Activated CD8-positive, alpha-beta T cell treated with anti-CD3 and anti-CD28 coated beads, Interleukin-2, amount 10 ng/mL, durations not matched to agents 7 days and 5 days (primary cell): ENCODE measurements at regions not wholly inside any gene's neighbourhood (a gene's known extent, or its start where the extent isn't known, plus 50 kb on each side); places are given as distances from the start of the nearest gene placed in this dataset.

Experiments
- ATAC-seq: fragments of 150-1000 bp; cut with Tn5 transposase; one replicate; pipeline ENCODE4 v1.10.0; 2021; ENCODE audit warnings: moderate library complexity
- CTCF ChIA-PET: fragments of 350-600 bp; sonication (Branson Sonifier 250); formaldehyde crosslinking; loops from one replicate; lab custom pipeline; 2021; ENCODE audit warnings: antibody characterized with exemption; lab: Charles Lee
- POLR2A ChIA-PET: fragments of 350-600 bp; sonication (Branson Sonifier 250); formaldehyde crosslinking; loops from one replicate; lab custom pipeline; 2021; ENCODE audit warnings: antibody characterized with exemption; lab: Charles Lee
- DNase-seq: peaks from one replicate; pipeline ENCODE4 v3.0.0-alpha.2; 2020
- H3K27ac Mint-ChIP-seq: one replicate; pipeline ENCODE4 v1.8.0; 2021; ENCODE audit warnings: mild to moderate bottlenecking, mixed read lengths
- H3K27me3 Mint-ChIP-seq: one replicate; pipeline ENCODE4 v1.8.0; 2021; ENCODE audit warnings: low read depth, mixed read lengths
- H3K36me3 Mint-ChIP-seq: one replicate; pipeline ENCODE4 v1.8.0; 2021; ENCODE audit warnings: low read depth, mixed read lengths
- H3K4me1 Mint-ChIP-seq: one replicate; pipeline ENCODE4 v1.8.0; 2021; ENCODE audit warnings: low read depth, mixed read lengths
- H3K4me3 Mint-ChIP-seq: one replicate; pipeline ENCODE4 v1.8.0; 2021; ENCODE audit warnings: mild to moderate bottlenecking, mixed read lengths
- H3K9me3 Mint-ChIP-seq: one replicate; pipeline ENCODE4 v1.8.0; 2022; ENCODE audit warnings: mixed read lengths; ENCODE audit not compliant: insufficient read depth

DNA sequence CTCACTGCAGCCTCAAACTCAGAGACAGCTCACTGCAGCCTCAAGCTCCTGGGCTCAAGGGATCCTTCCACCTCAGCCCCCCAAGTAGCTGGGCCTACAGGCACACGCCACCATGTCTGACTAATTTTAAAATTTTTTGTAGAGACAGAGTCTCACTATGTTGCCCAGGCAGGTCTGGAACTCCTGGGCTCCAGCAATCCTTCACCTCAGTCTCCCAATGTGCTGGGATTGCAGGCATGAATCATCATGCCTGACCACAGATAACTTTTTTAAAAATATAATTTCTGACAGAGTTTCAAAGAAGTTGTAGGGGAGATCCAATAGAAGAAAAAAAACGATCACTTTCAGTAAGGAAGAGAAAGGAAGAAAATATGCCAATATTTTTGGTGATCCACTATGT lies 189.7 kb upstream of the CDKN3 start:
- H3K36me3 Mint-ChIP-seq = no peaks in the 10 kb centered on the region
- POLR2A ChIA-PET = no interaction called here
- CTCF ChIA-PET = no interaction called here
- no peaks in the 10 kb centered on the region for H3K9me3 Mint-ChIP-seq
- peaks cover 13% of the 10 kb centered on the region for H3K27me3 Mint-ChIP-seq
- ATAC-seq = no peak
- H3K4me3 Mint-ChIP-seq = no peak overlapping the region
- no peak for DNase-seq
- H3K27ac Mint-ChIP-seq = no peak overlapping the region
- H3K4me1 Mint-ChIP-seq = no peaks in the 10 kb centered on the region

DNA sequence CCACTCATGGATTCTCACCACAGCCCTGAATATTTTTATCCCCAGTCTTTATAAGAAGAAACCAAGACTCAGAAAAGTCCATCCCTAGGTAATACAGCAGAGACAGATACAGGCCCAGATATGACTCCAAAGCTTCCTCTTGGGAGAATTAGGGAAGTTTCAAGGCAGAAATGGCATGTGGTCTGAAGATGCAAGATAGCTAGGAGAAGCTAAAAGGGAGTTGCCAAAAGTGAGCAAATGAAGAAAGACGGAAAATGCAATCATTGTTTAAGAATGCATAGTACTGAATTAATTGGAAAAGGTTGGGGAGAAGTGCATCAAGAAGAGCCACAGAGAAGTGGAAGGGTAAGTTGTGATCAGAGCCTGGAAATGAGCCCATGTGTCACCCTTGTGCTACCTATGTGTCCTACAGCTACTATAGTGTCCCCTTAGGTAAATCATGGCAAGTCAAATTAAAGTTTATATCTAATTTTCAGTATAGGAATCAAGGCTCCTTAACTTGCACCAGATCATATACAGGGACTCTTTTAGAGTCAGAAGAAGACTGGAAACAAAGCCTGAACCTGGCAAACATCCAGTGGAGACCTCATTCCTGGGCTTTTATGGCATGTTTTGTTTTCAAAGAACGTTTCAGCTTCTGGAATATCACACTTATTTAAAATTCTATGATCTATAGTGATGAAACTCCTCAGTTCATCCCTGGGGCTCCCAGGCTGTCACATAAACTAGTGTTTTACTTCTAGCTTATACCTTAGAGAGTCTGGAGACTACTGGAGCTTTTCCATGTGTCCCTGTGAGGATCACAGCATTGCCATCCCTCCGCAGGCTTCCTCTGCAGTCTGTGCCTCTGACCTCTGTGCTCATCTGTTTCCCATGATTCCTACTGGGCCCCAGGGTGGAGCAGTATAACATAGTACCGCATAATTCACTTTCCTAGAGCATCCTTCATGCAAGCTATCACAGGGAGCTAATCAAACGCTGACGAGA lies 189.0 kb upstream of the CDKN3 start:
- H3K4me3 Mint-ChIP-seq = no peak overlapping the region
- POLR2A ChIA-PET = no interaction called here

DNA sequence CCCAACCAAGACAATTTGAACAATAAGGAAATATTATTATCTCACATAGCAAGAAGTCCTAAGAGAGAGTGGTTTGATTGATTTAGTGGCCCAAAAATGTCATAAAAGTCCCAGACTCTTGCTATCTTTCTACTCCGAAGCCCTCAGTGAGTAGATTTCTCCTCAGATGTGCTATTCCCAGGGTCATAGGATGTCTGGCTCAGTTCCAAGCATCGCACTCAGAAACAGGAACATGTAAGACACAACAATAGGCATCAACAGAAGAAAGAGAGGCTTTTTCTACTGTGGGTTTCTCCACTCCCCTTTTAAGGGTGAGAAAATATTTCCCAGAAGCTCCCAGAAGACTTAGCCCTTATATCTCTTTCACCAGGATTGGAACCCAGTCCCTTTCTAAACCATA lies 188.1 kb upstream of the CDKN3 start:
- H3K9me3 Mint-ChIP-seq = no peaks in the 10 kb centered on the region

More for the DNA sequence above, 189.0 kb upstream of the CDKN3 start:
- CTCF ChIA-PET = no interaction called here
- H3K27ac Mint-ChIP-seq = no peak overlapping the region
- H3K4me1 Mint-ChIP-seq = no peaks in the 10 kb centered on the region
- DNase-seq = no peak
- no peak for ATAC-seq
- H3K27me3 Mint-ChIP-seq = peaks cover 13% of the 10 kb centered on the region
- no peaks in the 10 kb centered on the region for H3K9me3 Mint-ChIP-seq
- H3K36me3 Mint-ChIP-seq = no peaks in the 10 kb centered on the region

DNA sequence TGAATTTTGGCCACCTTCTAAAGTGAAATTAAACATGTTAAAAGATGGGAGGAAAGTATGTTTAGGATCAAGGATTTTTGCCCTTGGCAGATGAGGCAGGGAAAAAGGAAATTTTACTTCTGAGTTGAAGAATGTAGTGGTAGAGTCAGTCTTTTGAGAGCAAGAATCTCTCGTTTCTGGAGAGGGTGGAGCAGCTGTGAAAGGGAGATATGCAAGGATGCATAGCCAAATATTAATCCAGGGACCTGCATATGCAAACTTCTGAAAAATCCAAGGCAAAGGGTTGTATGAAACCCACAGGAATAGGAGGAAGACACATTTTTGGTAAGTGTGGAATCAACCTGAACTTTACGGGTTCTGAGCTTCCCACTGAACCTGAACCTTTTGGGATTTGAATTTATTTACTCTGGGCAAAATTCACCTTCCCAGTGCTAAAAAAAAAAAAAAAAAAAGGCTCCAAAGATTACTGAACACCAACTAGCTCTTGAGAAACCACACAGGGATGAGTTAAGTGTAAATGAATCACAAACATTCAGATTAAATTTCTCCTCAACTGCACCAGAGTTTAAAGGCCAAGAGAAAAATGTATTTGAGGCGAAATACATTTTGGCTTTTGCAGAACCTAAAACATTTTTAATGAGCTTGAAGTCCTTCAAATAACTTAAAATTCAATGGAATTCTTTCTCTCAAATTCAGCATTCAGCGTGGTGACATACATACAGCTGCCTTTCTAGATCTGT lies 187.1 kb upstream of the CDKN3 start:
- CTCF ChIA-PET = interaction anchor here (0.6 to 1.2 kb wide), 2 partner anchors 33 to 111 kb away, joined by 3 to 4 read pairs; no protein-coding TSS in a partner anchor
- H3K4me3 Mint-ChIP-seq = no peak overlapping the region
- H3K4me1 Mint-ChIP-seq = no peaks in the 10 kb centered on the region
- H3K9me3 Mint-ChIP-seq = no peaks in the 10 kb centered on the region
- POLR2A ChIA-PET = no interaction called here
- H3K27ac Mint-ChIP-seq = no peak overlapping the region
- ATAC-seq (no peak), DNase-seq (no peak)
- peaks cover 13% of the 10 kb centered on the region for H3K27me3 Mint-ChIP-seq
- no peaks in the 10 kb centered on the region for H3K36me3 Mint-ChIP-seq

More for the DNA sequence above, 188.1 kb upstream of the CDKN3 start:
- DNase-seq (no peak), ATAC-seq (no peak)
- ChIA-PET CTCF (no interaction called here), POLR2A (no interaction called here)
- Mint-ChIP-seq H3K27me3 (peaks cover 13% of the 10 kb centered on the region), H3K36me3 (no peaks in the 10 kb centered on the region), H3K27ac (no peak overlapping the region), H3K4me1 (no peaks in the 10 kb centered on the region), H3K4me3 (no peak overlapping the region)

DNA sequence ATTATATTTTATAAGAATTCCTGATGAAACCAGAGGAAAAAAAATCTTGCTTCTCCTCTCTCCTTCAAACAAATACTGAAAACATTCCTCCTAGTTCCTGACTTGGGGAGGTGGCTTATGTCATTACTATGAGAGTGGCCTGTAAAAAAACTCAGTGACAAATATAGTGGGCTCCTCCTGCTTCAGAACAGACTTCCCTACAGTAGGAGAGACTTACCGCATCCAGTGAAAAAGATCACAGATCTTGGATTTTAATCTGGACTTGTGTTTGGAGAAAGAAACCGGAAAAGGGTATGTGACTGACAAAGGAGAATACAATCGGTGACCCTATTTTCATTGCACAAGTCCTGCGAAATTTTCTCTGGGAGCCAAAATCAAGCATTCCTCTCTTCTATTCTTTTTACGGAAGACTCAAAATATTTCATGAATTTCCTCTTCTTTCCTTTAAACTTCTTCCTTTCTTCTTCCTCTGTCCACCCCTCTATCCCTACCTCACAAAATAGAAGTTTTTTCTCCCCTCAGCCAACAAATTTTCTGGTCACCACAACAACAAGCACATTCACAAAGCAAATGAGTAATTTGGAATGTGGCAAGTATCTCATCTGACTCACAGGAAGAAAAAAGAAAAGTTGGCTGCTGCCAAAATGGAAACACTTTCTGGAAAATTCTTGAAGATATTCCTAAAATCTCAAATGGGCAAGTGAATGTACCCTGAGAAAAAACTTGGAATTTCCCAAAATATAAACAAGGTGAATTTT lies 185.1 kb upstream of the CDKN3 start:
- Mint-ChIP-seq H3K27ac (no peak overlapping the region), H3K27me3 (peaks cover 14% of the 10 kb centered on the region), H3K4me3 (no peak overlapping the region), H3K4me1 (peaks cover under 1% of the 10 kb centered on the region), H3K9me3 (no peaks in the 10 kb centered on the region), H3K36me3 (no peaks in the 10 kb centered on the region)
- ChIA-PET CTCF (no interaction called here), POLR2A (no interaction called here)
- ATAC-seq (no peak), DNase-seq (no peak)

DNA sequence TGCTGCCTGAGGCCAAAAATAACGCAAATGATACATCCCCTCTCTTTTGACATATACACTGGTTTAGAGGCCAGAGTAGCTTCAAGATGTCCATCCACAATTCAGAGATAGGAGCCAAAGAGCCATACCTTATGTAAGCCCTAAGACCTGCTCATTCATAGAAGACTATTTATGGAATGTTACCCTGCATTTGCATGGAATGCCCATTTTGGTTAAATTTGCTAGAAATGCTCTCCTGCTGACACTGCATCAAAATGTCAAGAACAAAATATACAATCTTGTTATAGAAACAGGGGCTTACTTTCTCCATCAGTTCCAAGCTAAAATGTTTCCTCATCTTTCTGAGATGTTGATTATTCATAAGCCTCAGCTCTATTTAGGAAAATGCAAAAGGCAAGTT lies 183.3 kb upstream of the CDKN3 start:
- no peaks in the 10 kb centered on the region for H3K36me3 Mint-ChIP-seq
- CTCF ChIA-PET = no interaction called here
- H3K4me1 Mint-ChIP-seq = peaks cover 5% of the 10 kb centered on the region
- POLR2A ChIA-PET = no interaction called here
- ATAC-seq = no peak
- peaks cover 27% of the 10 kb centered on the region for H3K27me3 Mint-ChIP-seq
- no peak overlapping the region for H3K27ac Mint-ChIP-seq
- H3K4me3 Mint-ChIP-seq = no peak overlapping the region
- no peaks in the 10 kb centered on the region for H3K9me3 Mint-ChIP-seq
- DNase-seq = no peak

DNA sequence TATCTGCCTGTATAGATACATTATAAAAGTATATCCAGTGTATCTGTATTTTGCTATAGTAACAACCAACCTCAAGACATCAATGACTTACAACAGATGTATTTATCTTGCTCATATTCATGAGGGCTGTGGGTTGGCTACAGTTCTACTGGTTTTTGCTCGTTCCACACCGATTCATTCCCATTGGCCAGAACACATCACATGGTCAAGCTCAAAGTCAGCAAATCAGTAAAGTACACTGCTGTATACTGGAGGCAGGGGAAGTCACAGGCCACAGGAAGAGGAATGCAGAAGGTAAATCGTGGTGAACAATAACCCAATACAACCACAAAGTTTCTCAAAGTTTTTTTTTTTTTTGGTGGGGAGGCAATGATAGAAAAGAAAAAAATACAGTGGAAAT lies 180.0 kb upstream of the CDKN3 start:
- no peak for DNase-seq
- ChIA-PET POLR2A (no interaction called here), CTCF (no interaction called here)
- Mint-ChIP-seq H3K27ac (no peak overlapping the region), H3K9me3 (no peaks in the 10 kb centered on the region), H3K4me1 (peaks cover 8% of the 10 kb centered on the region), H3K27me3 (peaks cover 48% of the 10 kb centered on the region), H3K36me3 (no peaks in the 10 kb centered on the region), H3K4me3 (no peak overlapping the region)
- ATAC-seq = no peak

DNA sequence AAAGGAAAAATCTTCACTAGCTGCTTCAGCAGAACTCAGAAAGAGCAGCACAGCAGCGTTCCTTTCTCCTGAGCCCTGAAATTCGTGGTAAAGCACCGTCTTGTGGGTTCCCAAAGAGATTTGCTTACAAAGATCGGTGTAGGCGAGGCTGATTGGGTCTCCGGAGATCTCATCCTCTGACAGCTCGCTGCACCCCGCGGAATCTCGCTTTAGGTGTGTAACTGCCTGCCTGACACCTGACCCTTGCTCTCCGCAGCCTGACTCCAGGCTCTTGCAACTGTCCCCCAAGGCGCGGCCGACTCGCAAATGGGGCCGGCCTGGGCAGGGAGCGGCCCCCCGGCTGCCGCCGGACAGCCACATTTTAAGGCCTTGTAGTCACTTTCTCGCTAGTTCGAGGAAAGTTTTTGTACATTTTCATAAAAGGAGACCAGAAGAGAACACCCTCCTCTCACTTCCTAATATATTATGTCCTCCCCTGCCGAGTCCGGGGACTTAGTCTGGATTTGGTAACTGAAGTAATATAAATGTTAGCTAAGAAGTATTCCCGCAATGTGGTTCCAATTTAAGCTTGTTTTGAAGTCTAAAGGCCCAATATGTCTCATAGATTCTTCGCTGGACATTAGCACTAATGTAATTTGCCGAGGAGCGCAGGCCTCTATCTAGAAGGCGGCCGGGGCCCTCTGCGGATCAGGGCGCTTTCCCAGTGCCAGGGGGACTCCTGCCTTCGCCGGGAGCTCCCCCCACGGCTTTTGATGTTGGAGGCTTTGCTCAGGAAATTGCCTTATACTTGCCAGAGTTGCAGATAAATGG lies 177.3 kb upstream of the CDKN3 start:
- Mint-ChIP-seq H3K27ac (no peak overlapping the region), H3K27me3 (peaks cover 64% of the 10 kb centered on the region), H3K4me3 (no peak overlapping the region), H3K9me3 (no peaks in the 10 kb centered on the region), H3K36me3 (no peaks in the 10 kb centered on the region), H3K4me1 (peaks cover 8% of the 10 kb centered on the region)
- ATAC-seq = no peak
- DNase-seq = no peak
- ChIA-PET POLR2A (no interaction called here), CTCF (interaction anchor here (1.0 kb wide), 1 partner anchor 45 kb away, joined by 3 read pairs; no protein-coding TSS in a partner anchor)

DNA sequence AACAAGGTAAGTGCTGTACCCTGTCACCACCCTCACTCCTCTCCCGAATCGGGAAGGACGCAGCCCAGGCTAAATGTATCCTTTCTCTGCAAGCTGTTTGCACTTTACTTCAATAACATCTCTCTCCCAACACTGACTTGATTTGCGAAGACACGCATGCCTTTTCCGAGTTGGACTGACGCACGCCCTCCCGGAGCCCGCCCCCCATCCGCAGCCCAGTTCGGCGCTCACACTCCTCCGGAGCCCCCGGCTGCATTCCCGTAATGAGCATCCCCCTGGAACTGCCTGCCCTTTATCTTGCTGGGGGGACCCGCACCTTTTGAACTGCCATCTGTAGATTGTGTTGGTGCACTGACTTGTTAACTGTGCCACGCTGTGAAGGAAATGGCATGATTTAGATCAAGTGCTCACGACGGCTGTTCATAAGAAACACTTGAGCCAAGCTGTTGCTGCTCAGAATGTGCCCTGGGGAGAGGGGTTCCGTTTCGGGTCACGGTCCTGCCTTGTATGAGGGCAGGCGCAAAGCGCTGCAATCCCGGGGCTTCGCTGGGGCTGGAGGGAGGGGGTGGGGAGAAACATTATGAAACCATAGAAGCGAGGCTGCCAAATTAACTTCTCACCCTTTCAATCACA lies 176.6 kb upstream of the CDKN3 start:
- CTCF ChIA-PET = no interaction called here
- no peaks in the 10 kb centered on the region for H3K9me3 Mint-ChIP-seq
- POLR2A ChIA-PET = no interaction called here
- peaks cover 8% of the 10 kb centered on the region for H3K4me1 Mint-ChIP-seq
- no peak overlapping the region for H3K4me3 Mint-ChIP-seq
- H3K36me3 Mint-ChIP-seq = no peaks in the 10 kb centered on the region
- peaks cover 64% of the 10 kb centered on the region for H3K27me3 Mint-ChIP-seq
- ATAC-seq = no peak
- DNase-seq = no peak
- no peak overlapping the region for H3K27ac Mint-ChIP-seq

DNA sequence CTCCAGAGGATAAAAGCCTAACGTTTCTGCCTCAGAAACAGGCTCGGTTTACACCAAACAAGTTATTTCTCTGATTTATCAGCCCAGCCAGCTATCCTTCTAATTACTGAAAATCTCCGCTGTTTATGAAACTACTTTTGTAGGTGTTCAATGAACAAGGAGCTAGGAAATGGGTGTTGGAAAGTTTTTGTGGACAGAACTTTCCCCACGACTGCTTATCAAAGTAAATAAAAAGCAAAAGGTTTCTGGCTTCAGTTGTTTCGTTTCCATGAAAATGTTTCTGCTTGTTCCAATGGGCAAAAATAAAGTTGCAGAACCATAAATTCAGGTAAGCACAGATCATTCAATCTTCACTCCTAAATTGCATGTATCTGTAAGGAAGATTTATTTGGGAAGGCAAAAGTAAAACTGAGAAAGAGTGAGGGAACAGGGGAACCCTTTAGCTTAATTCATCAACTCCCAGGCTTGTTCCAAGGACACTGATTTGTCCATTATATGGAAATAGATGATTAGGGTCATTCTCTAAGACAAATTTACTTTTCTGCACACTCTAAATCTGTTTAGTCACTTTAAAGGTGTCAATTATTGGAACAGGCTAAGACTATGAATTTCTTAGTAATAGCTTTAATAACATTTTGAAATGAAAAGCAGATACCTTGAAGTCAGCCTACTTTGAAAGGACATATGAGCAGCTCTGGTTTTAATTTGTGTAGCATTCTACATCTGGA lies 175.9 kb upstream of the CDKN3 start:
- ATAC-seq = no peak

More for the DNA sequence above, 175.9 kb upstream of the CDKN3 start:
- Mint-ChIP-seq H3K4me1 (peaks cover 8% of the 10 kb centered on the region), H3K27ac (no peak overlapping the region), H3K9me3 (no peaks in the 10 kb centered on the region), H3K27me3 (peaks cover 70% of the 10 kb centered on the region), H3K4me3 (no peak overlapping the region), H3K36me3 (no peaks in the 10 kb centered on the region)
- no peak for DNase-seq
- ChIA-PET POLR2A (no interaction called here), CTCF (no interaction called here)
